AG09319 (cell line): ENCODE measurements at regions not wholly inside any gene's neighbourhood (a gene's known extent, or its start where the extent isn't known, plus 50 kb on each side); places are given as distances from the start of the nearest gene placed in this dataset.

Source experiments
- DNase-seq: peaks from one replicate; pipeline ENCODE4 v3.0.0-alpha.2; 2010; ENCODE audit warnings: low read depth; ENCODE audit errors: extremely low read depth
- TF ChIP-seq, protein P1 (sequence below): IDR thresholded peaks from 2 replicates; pipeline ENCODE4 v1.5.1; 2011; ENCODE audit warnings: low read depth, mild to moderate bottlenecking, inconsistent platforms, low read length, moderate library complexity

DNA sequence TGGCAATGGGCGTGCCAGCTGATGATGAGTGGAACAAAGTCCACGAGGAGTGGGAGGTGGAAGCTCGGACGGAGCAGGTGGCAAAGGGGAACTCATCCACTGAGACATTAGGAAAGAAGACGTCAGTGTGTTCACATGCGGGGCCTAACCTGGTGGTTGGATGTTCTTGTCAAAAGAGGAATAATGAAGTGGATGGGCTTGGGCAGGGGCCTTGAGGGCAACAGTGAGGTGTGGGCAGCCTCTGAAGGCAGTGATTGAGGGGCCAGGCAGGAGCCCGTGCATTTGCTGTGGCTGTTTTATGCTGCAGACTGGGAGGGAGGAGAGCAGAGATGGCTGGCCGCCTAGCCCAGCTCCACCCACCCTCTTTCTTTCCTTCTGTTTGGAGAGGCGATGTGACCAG, 74.5 kb downstream of the LRRC30 start:
- no peak for DNase-seq
- TF ChIP-seq, protein P1, sequence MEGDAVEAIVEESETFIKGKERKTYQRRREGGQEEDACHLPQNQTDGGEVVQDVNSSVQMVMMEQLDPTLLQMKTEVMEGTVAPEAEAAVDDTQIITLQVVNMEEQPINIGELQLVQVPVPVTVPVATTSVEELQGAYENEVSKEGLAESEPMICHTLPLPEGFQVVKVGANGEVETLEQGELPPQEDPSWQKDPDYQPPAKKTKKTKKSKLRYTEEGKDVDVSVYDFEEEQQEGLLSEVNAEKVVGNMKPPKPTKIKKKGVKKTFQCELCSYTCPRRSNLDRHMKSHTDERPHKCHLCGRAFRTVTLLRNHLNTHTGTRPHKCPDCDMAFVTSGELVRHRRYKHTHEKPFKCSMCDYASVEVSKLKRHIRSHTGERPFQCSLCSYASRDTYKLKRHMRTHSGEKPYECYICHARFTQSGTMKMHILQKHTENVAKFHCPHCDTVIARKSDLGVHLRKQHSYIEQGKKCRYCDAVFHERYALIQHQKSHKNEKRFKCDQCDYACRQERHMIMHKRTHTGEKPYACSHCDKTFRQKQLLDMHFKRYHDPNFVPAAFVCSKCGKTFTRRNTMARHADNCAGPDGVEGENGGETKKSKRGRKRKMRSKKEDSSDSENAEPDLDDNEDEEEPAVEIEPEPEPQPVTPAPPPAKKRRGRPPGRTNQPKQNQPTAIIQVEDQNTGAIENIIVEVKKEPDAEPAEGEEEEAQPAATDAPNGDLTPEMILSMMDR: no peak

DNA sequence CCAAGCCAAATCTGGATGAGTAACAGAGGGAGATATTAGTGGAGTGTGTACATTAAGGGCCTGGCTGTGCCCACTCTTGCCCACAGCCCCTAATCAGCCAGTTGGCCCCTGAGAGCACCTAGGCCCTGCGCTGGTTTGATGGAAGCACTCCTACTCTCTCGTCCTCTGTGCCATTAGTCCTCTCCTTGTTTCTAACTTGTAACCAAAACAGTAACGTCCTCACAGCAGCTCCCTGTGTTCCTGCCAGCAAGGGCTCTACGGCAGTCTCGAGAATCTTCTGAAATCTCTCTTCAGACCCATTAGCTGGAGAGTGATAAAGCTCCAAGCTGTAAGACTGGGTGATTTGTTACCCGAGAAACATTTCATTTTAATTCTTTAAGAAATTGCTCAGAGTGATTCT, 76.1 kb downstream of the LRRC30 start:
- TF ChIP-seq, protein P1: no peak
- DNase-seq: no peak

DNA sequence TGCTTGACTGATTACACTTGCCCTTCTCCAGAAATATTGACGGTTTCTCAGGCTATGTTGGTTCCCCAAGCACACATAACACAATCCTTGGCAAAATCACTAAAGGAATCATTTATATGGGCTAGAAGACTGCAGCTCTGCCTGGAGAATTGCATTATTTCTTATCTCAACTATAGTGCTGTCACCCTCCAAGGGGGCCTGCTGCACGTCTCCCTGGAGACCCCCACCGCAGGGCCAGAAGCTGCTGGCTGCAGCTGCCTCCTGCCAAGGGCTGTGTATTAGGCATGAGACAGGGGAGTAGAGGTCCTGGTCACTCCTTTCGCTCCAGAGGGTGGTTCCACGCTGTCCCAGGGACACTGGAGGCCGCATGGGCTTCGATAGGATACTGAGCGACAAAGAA, 76.6 kb downstream of the LRRC30 start:
- DNase-seq: no peak
- TF ChIP-seq, protein P1: no peak

DNA sequence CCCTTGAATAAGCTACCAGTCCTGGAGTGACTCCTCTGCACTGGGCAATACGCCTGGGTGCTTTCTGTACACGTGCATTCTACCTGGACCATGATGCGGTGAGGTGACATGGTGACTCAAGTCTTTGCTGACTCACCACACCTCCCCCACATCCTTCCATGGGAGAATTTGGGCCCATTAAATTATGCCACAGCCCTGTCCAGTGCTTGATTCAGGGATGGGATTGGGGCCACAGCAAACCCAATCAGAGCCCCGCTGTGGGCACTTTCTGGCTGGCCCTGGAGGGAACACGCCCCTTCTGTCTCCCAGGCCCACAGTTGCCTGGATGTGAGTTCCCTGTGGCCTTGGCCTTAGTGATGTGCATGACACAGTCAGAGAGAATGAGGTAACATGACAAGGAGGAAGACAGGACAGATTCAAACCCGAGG, 86.9 kb downstream of the LRRC30 start:
- TF ChIP-seq, protein P1: no peak

DNA sequence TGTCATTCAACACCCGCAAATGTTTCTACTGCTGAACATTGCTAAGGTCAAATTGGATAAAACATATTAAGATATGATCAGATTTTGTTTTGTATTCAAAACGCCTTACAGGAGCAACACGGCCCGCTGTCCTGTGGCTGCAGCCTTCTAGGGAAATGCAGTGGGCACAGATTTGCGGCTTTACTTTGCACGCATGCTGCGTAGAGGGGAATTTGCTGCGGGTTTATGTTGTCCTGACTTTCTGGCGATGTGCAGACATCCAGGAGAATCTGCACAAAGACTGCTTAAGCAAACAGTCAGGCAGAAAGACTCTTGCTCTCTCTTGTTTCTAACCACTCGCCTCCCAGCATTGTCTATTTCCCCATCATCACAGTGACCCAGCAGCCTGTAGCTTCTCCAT, 88.3 kb downstream of the LRRC30 start:
- no peak for DNase-seq

More for the DNA sequence above, 86.9 kb downstream of the LRRC30 start:
- no peak for DNase-seq

DNA sequence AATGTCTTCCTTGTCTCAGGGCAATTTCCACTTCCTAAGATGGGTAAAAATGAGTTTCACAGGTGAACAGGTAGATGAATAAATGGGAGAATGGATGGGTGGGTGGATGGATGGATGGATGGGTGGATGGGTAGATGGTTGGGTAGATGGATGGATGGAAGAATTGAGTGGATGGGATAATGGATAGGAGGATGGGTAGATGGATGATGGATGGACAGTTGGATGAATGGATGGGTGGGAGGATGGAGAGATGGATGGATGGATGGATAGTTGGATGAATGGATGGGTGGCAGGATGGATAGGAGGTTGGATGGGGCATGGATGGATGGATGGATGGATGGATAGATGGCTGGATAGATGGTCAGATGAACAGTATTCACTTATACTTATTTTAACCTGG, 90.9 kb downstream of the LRRC30 start:
- no peak for DNase-seq
- TF ChIP-seq, protein P1: no peak

More for the DNA sequence above, 88.3 kb downstream of the LRRC30 start:
- TF ChIP-seq, protein P1: no peak

DNA sequence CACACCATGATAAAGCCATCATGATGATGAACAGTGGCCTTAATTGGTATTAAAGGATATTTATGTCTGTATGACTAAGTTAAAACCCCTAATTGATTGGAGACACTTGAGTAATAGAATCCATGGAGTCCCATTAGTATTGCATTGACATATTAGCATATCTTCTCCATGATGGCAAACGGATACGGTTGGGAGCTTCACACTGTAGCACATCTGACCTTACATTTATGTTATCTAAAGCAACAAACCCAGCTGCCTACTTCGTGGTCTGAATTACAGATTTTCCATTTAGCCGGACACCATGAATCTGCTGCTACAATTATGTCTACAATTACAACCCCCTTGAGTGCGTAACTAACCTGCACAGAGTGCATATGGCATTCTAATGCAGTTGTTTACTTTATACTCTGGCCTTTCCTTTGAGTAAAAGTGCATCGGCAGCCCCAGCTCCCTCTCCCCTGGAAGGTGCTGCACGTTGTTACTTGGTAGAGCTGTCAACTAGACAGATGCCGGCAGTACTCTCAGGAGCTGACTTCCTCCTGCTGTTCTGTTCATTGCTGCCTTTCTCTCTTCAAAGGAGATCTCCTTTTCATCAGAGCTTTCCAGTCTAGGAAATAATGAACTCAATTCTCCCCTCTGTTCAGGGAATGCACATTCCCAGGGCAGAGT, 92.1 kb downstream of the LRRC30 start:
- TF ChIP-seq, protein P1: no peak
- no peak for DNase-seq
